Neural cell (in vitro differentiated cells): ENCODE measurements at regions not wholly inside any gene's neighbourhood (a gene's known extent, or its start where the extent isn't known, plus 50 kb on each side); places are given as distances from the start of the nearest gene placed in this dataset.

ENCODE experiments used
- H2AFZ ChIP-seq: fragments of 200-600, 300-800 bp; sonication (generic), shearing (Covaris generic); 2 replicates; pipeline ENCODE4 v1.6.0; 2014; ENCODE audit warnings: low read depth, mild to moderate bottlenecking, antibody characterized with exemption, low read length, moderate library complexity
- H3F3A ChIP-seq: fragments of 200-600 bp; shearing (Covaris generic); 2 replicates; pipeline ENCODE4 v1.6.1; 2016; ENCODE audit warnings: mild to moderate bottlenecking, moderate library complexity, mixed read lengths, antibody characterized with exemption, low read length; ENCODE audit not compliant: insufficient read depth, poor library complexity, severe bottlenecking
- H3K27ac ChIP-seq: fragments of 200-600, 300-800 bp; sonication (generic), shearing (Covaris generic); 2 replicates; pipeline ENCODE4 v1.5.1; 2014; ENCODE audit warnings: mild to moderate bottlenecking, low read length, moderate library complexity
- H3K27me3 ChIP-seq: fragments of 300-800, 200-600 bp; sonication (generic), shearing (Covaris generic); 2 replicates; pipeline ENCODE4 v1.6.0; 2014; ENCODE audit warnings: mild to moderate bottlenecking, low read depth, low read length, moderate library complexity; ENCODE audit not compliant: insufficient read depth
- H3K36me3 ChIP-seq: fragments of 300-800, 200-600 bp; sonication (generic), shearing (Covaris generic); 2 replicates; pipeline ENCODE4 v1.5.1; 2014; ENCODE audit warnings: mild to moderate bottlenecking, antibody characterized with exemption, low read length, moderate library complexity; ENCODE audit not compliant: insufficient read depth
- H3K4me2 ChIP-seq: fragments of 300-800, 200-600 bp; sonication (generic), shearing (Covaris generic); 2 replicates; pipeline ENCODE4 v1.6.0; 2014; ENCODE audit warnings: mild to moderate bottlenecking, low read length
- H3K4me3 ChIP-seq: fragments of 300-800, 200-600 bp; sonication (generic), shearing (Covaris generic); 2 replicates; pipeline ENCODE4 v1.5.1; 2014; ENCODE audit warnings: mild to moderate bottlenecking, low read length, moderate library complexity
- H3K79me2 ChIP-seq: fragments of 200-600 bp; shearing (Covaris generic); replicated peaks from 2 replicates; pipeline ENCODE4 v1.6.0; 2014; ENCODE audit warnings: mild to moderate bottlenecking, low read length, moderate library complexity; ENCODE audit not compliant: insufficient read depth
- H3K9ac ChIP-seq: fragments of 300-800, 200-600 bp; sonication (generic), shearing (Covaris generic); 2 replicates; pipeline ENCODE4 v1.6.1; 2016; ENCODE audit warnings: mild to moderate bottlenecking, low read length, mixed read lengths
- H3K9me2 ChIP-seq: fragments of 200-600 bp; shearing (Covaris generic); 2 replicates; pipeline ENCODE4 v1.6.1; 2016; ENCODE audit warnings: mild to moderate bottlenecking, low read length, mixed read lengths; ENCODE audit not compliant: insufficient read depth
- H3K9me3 ChIP-seq: fragments of 200-600, 300-800 bp; sonication (generic), shearing (Covaris generic); 2 replicates; pipeline ENCODE4 v1.6.1; 2016; ENCODE audit warnings: mild to moderate bottlenecking, mixed run types, low read length, moderate library complexity, mixed read lengths
- H4K20me1 ChIP-seq: fragments of 200-600 bp; shearing (Covaris generic); 2 replicates; pipeline ENCODE4 v1.6.1; 2016; ENCODE audit warnings: mild to moderate bottlenecking, mixed run types; ENCODE audit not compliant: insufficient read depth
- EP300 ChIP-seq: fragments of 450-650 bp; conservative IDR thresholded peaks from 2 replicates; pipeline ENCODE4 v1.6.1; 2014; ENCODE audit warnings: antibody characterized with exemption, mild to moderate bottlenecking, moderate library complexity; ENCODE audit not compliant: poor library complexity, severe bottlenecking
- EZH2 ChIP-seq: fragments of 200-600, 300-800 bp; shearing (Covaris generic), sonication (generic); IDR thresholded peaks from 2 replicates; pipeline ENCODE4 v1.6.1; 2014; ENCODE audit warnings: antibody characterized with exemption, low read length, borderline replicate concordance, mild to moderate bottlenecking; ENCODE audit not compliant: insufficient read depth, poor library complexity, severe bottlenecking
- MXI1 ChIP-seq: fragments of 450-650 bp; conservative IDR thresholded peaks from 2 replicates; pipeline ENCODE4 v1.6.1; 2014; ENCODE audit warnings: antibody characterized with exemption, mild to moderate bottlenecking; ENCODE audit not compliant: poor library complexity, severe bottlenecking
- POLR2AphosphoS5 ChIP-seq: IDR thresholded peaks from 2 replicates; pipeline ENCODE4 v1.6.1; 2012
- RAD21 ChIP-seq: fragments of 450-650 bp; conservative IDR thresholded peaks from 2 replicates; pipeline ENCODE4 v1.6.1; 2014; ENCODE audit warnings: antibody characterized with exemption, mild to moderate bottlenecking, moderate library complexity
- SMC3 ChIP-seq: fragments of 450-650 bp; conservative IDR thresholded peaks from 2 replicates; pipeline ENCODE4 v1.6.1; 2014; ENCODE audit warnings: antibody characterized with exemption, mild to moderate bottlenecking, moderate library complexity; ENCODE audit not compliant: poor library complexity
- TAF1 ChIP-seq: IDR thresholded peaks from 2 replicates; pipeline ENCODE4 v1.6.1; 2012; ENCODE audit warnings: low read depth
- TF ChIP-seq, protein P1 (sequence below): fragments of 450-650 bp; IDR thresholded peaks from 2 replicates; pipeline ENCODE4 v1.5.1; 2014; ENCODE audit warnings: antibody characterized with exemption, mild to moderate bottlenecking, moderate library complexity; ENCODE audit not compliant: poor library complexity, severe bottlenecking
- TF ChIP-seq, protein P2 (sequence below): IDR thresholded peaks from 2 replicates; pipeline ENCODE4 v1.6.1; 2012; ENCODE audit warnings: borderline replicate concordance

DNA sequence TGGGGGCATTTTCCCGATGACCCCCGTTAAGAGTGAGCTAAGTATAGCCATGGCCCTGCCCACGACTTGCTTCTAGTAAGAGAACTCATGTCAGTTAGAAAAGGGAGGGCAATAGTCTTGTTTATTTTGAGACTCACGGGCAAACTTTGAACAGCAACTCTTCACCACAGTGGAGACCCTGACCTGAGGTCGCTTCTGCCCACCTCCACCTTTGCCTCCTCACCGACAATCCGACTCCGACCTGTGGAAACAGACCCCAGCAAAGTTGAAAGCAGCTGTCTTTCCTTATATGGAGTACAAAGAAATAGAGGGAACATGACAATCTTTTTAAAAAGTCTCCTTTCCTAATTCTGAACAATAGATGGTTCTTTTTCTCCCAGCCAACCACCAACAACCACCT lies 155.0 kb upstream of the GCFC2 start:
- H2AFZ ChIP-seq: no peak overlapping the region
- H3K9ac ChIP-seq: no peak overlapping the region
- no peaks in the 10 kb centered on the region for H4K20me1 ChIP-seq
- no peaks in the 10 kb centered on the region for H3F3A ChIP-seq
- H3K9me2 ChIP-seq: no peaks in the 10 kb centered on the region
- no peak for TF ChIP-seq EZH2
- TF ChIP-seq TAF1: no peak
- TF ChIP-seq MXI1: no peak
- no peak for TF ChIP-seq EP300
- no peak for TF ChIP-seq POLR2AphosphoS5
- TF ChIP-seq RAD21: no peak
- TF ChIP-seq, protein P1, sequence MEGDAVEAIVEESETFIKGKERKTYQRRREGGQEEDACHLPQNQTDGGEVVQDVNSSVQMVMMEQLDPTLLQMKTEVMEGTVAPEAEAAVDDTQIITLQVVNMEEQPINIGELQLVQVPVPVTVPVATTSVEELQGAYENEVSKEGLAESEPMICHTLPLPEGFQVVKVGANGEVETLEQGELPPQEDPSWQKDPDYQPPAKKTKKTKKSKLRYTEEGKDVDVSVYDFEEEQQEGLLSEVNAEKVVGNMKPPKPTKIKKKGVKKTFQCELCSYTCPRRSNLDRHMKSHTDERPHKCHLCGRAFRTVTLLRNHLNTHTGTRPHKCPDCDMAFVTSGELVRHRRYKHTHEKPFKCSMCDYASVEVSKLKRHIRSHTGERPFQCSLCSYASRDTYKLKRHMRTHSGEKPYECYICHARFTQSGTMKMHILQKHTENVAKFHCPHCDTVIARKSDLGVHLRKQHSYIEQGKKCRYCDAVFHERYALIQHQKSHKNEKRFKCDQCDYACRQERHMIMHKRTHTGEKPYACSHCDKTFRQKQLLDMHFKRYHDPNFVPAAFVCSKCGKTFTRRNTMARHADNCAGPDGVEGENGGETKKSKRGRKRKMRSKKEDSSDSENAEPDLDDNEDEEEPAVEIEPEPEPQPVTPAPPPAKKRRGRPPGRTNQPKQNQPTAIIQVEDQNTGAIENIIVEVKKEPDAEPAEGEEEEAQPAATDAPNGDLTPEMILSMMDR: no peak
- TF ChIP-seq SMC3: no peak
- TF ChIP-seq, protein P2, sequence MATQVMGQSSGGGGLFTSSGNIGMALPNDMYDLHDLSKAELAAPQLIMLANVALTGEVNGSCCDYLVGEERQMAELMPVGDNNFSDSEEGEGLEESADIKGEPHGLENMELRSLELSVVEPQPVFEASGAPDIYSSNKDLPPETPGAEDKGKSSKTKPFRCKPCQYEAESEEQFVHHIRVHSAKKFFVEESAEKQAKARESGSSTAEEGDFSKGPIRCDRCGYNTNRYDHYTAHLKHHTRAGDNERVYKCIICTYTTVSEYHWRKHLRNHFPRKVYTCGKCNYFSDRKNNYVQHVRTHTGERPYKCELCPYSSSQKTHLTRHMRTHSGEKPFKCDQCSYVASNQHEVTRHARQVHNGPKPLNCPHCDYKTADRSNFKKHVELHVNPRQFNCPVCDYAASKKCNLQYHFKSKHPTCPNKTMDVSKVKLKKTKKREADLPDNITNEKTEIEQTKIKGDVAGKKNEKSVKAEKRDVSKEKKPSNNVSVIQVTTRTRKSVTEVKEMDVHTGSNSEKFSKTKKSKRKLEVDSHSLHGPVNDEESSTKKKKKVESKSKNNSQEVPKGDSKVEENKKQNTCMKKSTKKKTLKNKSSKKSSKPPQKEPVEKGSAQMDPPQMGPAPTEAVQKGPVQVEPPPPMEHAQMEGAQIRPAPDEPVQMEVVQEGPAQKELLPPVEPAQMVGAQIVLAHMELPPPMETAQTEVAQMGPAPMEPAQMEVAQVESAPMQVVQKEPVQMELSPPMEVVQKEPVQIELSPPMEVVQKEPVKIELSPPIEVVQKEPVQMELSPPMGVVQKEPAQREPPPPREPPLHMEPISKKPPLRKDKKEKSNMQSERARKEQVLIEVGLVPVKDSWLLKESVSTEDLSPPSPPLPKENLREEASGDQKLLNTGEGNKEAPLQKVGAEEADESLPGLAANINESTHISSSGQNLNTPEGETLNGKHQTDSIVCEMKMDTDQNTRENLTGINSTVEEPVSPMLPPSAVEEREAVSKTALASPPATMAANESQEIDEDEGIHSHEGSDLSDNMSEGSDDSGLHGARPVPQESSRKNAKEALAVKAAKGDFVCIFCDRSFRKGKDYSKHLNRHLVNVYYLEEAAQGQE: no peak
- no peaks in the 10 kb centered on the region for H3K27me3 ChIP-seq
- no peak overlapping the region for H3K4me2 ChIP-seq
- H3K27ac ChIP-seq: no peak overlapping the region
- no peak overlapping the region for H3K4me3 ChIP-seq
- no peaks in the 10 kb centered on the region for H3K9me3 ChIP-seq
- no peaks in the 10 kb centered on the region for H3K79me2 ChIP-seq
- no peaks in the 10 kb centered on the region for H3K36me3 ChIP-seq

DNA sequence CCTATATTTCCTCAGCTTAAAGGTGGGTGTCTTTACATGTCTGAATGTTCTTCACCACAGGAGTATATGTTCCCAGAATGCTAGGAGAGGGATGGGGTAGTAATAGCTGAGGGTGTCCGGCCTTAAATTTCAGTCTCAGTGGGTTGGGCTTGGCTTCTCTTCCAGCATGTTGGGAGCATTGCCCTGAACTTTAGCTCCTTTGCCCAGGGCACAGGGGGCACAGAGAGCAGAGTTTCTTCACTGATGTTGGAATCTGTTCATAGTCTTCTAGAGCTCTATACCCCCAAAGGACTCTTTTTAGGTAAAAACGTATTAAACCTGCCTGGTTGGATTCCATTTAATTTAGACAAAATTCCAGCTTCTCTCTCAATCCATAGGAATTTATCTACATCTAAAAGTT lies 154.4 kb upstream of the GCFC2 start:
- no peaks in the 10 kb centered on the region for H3K27me3 ChIP-seq
- H4K20me1 ChIP-seq: no peaks in the 10 kb centered on the region
- no peak overlapping the region for H3K9ac ChIP-seq
- H3K4me2 ChIP-seq: no peak overlapping the region
- H3K4me3 ChIP-seq: no peak overlapping the region
- no peaks in the 10 kb centered on the region for H3K79me2 ChIP-seq
- H3K36me3 ChIP-seq: no peaks in the 10 kb centered on the region
- no peaks in the 10 kb centered on the region for H3K9me3 ChIP-seq
- TF ChIP-seq, protein P1: no peak
- TF ChIP-seq EZH2: no peak
- no peak for TF ChIP-seq MXI1
- no peak for TF ChIP-seq EP300
- TF ChIP-seq, protein P2: no peak
- no peaks in the 10 kb centered on the region for H3F3A ChIP-seq
- no peaks in the 10 kb centered on the region for H3K9me2 ChIP-seq
- H2AFZ ChIP-seq: no peak overlapping the region
- no peak overlapping the region for H3K27ac ChIP-seq
